ENCODE measurements at regions not wholly inside any gene's neighbourhood (a gene's known extent, or its start where the extent isn't known, plus 50 kb on each side); places are given as distances from the start of the nearest gene placed in this dataset.

- H3K27ac ChIP-seq: no peak overlapping the region
- no peak for DNase-seq
- TF ChIP-seq, protein P1, sequence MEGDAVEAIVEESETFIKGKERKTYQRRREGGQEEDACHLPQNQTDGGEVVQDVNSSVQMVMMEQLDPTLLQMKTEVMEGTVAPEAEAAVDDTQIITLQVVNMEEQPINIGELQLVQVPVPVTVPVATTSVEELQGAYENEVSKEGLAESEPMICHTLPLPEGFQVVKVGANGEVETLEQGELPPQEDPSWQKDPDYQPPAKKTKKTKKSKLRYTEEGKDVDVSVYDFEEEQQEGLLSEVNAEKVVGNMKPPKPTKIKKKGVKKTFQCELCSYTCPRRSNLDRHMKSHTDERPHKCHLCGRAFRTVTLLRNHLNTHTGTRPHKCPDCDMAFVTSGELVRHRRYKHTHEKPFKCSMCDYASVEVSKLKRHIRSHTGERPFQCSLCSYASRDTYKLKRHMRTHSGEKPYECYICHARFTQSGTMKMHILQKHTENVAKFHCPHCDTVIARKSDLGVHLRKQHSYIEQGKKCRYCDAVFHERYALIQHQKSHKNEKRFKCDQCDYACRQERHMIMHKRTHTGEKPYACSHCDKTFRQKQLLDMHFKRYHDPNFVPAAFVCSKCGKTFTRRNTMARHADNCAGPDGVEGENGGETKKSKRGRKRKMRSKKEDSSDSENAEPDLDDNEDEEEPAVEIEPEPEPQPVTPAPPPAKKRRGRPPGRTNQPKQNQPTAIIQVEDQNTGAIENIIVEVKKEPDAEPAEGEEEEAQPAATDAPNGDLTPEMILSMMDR (IDR thresholded peaks at IDR 0.05): no peak
- H3K4me1 ChIP-seq: no peaks in the 10 kb centered on the region
- H3K9ac ChIP-seq (ENCODE audit: low read depth in 2 of 2, low read length in 2 of 2): no peak overlapping the region
- H3K4me3 ChIP-seq: no peak overlapping the region
- H3K36me3 ChIP-seq: no peaks in the 10 kb centered on the region
- H3K9me3 ChIP-seq: no peaks in the 10 kb centered on the region
- intact Hi-C loops (cut with DNase I): no loop called here
- no peaks in the 10 kb centered on the region for H3K27me3 ChIP-seq
Measured at GRCh38 chr12:93101367-93101766, 172.3 kb upstream of the EEA1 start.

DNA sequence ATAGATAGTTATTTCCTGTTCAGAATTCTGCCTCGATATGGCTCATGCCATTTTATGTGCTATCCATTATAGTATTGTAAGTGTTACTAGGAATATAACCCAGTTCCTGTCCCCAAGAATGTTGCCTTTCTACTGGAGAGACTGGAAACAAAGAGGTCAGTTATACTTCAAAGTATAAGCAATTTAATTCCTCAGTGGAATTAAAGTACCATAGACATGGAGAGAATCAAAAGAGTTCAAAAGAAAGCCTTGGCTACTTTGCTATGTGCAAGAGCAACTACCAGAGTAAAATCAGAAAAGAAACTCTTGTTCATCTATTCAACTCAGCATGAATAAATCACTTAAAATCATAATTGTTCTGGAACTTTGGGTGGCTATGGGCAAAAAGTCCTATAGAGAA lies 173.2 kb upstream of the EEA1 start:
- Histone ChIP-seq H3K36me3 (no peaks in the 10 kb centered on the region), H3K27ac (no peak overlapping the region), H3K27me3 (no peaks in the 10 kb centered on the region), H3K9me3 (no peaks in the 10 kb centered on the region), H3K9ac (ENCODE audit: low read depth in 2 of 2, low read length in 2 of 2) (no peak overlapping the region), H3K4me3 (no peak overlapping the region), H3K4me1 (no peaks in the 10 kb centered on the region)
- TF ChIP-seq, protein P1 (IDR thresholded peaks at IDR 0.05): no peak
- intact Hi-C loops (cut with DNase I): no loop called here
- DNase-seq: no peak

DNA sequence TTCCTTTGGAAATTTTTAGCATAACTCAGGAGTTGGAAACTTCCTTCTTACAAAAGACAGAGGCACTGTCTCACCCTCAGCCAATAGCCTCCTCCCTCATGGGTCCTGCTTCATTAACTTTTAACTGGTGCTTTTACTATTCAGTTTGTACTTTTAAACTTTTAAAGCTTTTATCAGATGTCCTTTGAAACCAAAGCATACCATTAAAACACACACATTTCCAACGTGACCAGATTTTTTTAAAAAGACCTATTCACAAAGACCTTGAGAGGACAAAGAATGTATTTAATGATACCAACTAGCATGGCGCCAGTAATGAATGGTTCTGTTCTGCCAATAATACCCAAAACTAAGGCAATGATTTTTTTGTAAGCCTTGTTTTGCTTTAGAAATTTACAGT lies 173.6 kb upstream of the EEA1 start:
- DNase-seq: no peak
- Histone ChIP-seq H3K4me3 (no peak overlapping the region), H3K27ac (no peak overlapping the region), H3K9ac (ENCODE audit: low read depth in 2 of 2, low read length in 2 of 2) (no peak overlapping the region), H3K36me3 (no peaks in the 10 kb centered on the region), H3K9me3 (no peaks in the 10 kb centered on the region), H3K27me3 (no peaks in the 10 kb centered on the region), H3K4me1 (no peaks in the 10 kb centered on the region)
- intact Hi-C loops (cut with DNase I): no loop called here
- TF ChIP-seq, protein P1 (IDR thresholded peaks at IDR 0.05): no peak

DNA sequence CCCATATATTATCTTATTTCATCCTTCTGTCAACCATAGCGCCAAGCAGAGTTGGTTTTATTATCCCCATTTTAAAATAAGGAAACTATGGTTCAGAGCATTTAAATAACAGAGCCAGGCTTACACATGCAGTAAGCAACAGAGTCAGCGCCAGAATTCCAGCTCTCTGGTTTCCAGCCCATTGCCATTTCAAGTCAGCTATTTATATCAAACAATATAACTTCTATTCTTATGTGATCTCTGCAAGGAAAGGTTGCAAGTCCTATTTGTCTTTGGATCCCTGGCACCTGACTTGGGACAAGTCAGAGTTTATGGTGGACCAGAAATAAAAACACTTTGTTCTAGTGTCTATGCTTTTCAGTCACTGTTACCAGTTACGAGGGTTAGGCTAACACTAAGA lies 174.1 kb upstream of the EEA1 start:
- intact Hi-C loops (cut with DNase I): no loop called here

DNA sequence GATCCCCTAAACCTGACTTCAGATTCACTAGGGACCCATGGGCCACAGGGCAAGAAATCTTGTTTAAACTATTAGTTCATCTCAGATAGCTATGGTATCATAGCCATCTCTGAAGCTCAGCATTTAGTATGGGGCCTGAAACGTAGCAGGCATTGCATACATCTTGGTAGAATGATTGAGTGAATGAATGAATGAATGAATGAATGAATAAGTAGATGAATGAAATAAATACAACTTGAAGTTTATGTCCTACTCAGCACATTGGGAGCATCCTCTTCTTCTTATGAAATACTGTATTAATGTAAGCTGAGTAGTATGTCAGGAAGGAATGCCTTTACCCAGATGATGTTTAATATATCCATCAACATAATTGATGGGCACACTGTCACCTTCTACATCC lies 175.4 kb upstream of the EEA1 start:
- DNase-seq: no peak
- H3K9ac ChIP-seq (ENCODE audit: low read depth in 2 of 2, low read length in 2 of 2): no peak overlapping the region
- no peaks in the 10 kb centered on the region for H3K27me3 ChIP-seq
- H3K36me3 ChIP-seq: no peaks in the 10 kb centered on the region
- H3K9me3 ChIP-seq: no peaks in the 10 kb centered on the region
- no peak overlapping the region for H3K27ac ChIP-seq
- TF ChIP-seq, protein P1 (IDR thresholded peaks at IDR 0.05): no peak
- H3K4me1 ChIP-seq: no peaks in the 10 kb centered on the region
- H3K4me3 ChIP-seq: no peak overlapping the region
- intact Hi-C loops (cut with DNase I): no loop called here

More for the DNA sequence above, 174.1 kb upstream of the EEA1 start:
- TF ChIP-seq, protein P1 (IDR thresholded peaks at IDR 0.05): no peak
- Histone ChIP-seq H3K9ac (ENCODE audit: low read depth in 2 of 2, low read length in 2 of 2) (no peak overlapping the region), H3K36me3 (no peaks in the 10 kb centered on the region), H3K27ac (no peak overlapping the region), H3K4me3 (no peak overlapping the region), H3K9me3 (no peaks in the 10 kb centered on the region), H3K4me1 (no peaks in the 10 kb centered on the region), H3K27me3 (no peaks in the 10 kb centered on the region)
- no peak for DNase-seq

- Histone ChIP-seq H3K4me3 (no peak overlapping the region), H3K4me1 (no peaks in the 10 kb centered on the region), H3K9me3 (no peaks in the 10 kb centered on the region), H3K27ac (no peak overlapping the region), H3K9ac (ENCODE audit: low read depth in 2 of 2, low read length in 2 of 2) (no peak overlapping the region), H3K27me3 (no peaks in the 10 kb centered on the region), H3K36me3 (no peaks in the 10 kb centered on the region)
- TF ChIP-seq, protein P1 (IDR thresholded peaks at IDR 0.05): no peak
- intact Hi-C loops (cut with DNase I): no loop called here
- no peak for DNase-seq
Measured at GRCh38 chr12:93106910-93107309, 177.8 kb upstream of the EEA1 start.
